Fibroblast of lung (primary cell): ENCODE measurements at regions not wholly inside any gene's neighbourhood (a gene's known extent, or its start where the extent isn't known, plus 50 kb on each side); places are given as distances from the start of the nearest gene placed in this dataset.
"Not testable (repeated sequence)": the region's sequence is repeated elsewhere in the genome, so short reads cannot be mapped to it uniquely, and the experiment has no call there.

Source experiments
- DNase-seq, 2 donors: peaks; one replicate each; pipeline versions ENCODE4 v3.0.0 to v3.0.0-alpha.2; 2010; ENCODE audit warnings: low read depth in 2 of 2
- H2AFZ ChIP-seq: 2 replicates; pipeline ENCODE4 v1.5.1; 2012; ENCODE audit warnings: low read length, control low read depth, inconsistent platforms
- H3K27ac ChIP-seq: 2 replicates; pipeline ENCODE4 v1.5.1; 2011; ENCODE audit warnings: low read length, control low read depth; ENCODE audit not compliant: insufficient read depth
- H3K27me3 ChIP-seq: 2 replicates; pipeline ENCODE4 v1.5.1; 2011; ENCODE audit warnings: mild to moderate bottlenecking, low read length; ENCODE audit not compliant: control insufficient read depth, insufficient read depth
- H3K36me3 ChIP-seq: 2 replicates; pipeline ENCODE4 v1.5.1; 2011; ENCODE audit warnings: low read length; ENCODE audit not compliant: control insufficient read depth, insufficient read depth
- H3K4me1 ChIP-seq: 2 replicates; pipeline ENCODE4 v1.5.1; 2011; ENCODE audit warnings: low read length; ENCODE audit not compliant: control insufficient read depth, insufficient read depth; ENCODE audit errors: extremely low read depth
- H3K4me2 ChIP-seq: 2 replicates; pipeline ENCODE4 v1.5.1; 2011; ENCODE audit warnings: low read length, control low read depth; ENCODE audit not compliant: insufficient read depth; ENCODE audit errors: extremely low read depth
- H3K4me3 ChIP-seq, 4 experiments: fragments of 200-600 bp in 1 of 4; sonication (generic) in 1 of 4; replicated peaks in 1 of 4; 2 replicates each; pipeline ENCODE4 v1.5.1; 2011 to 2016; ENCODE audit warnings: low read length in 4 of 4, low read depth in 3 of 4, mild to moderate bottlenecking in 3 of 4, control low read depth in 2 of 4, inconsistent platforms in 1 of 4, mixed read lengths in 1 of 4; ENCODE audit not compliant: insufficient read depth in 1 of 4; ENCODE audit errors: control extremely low read depth in 1 of 4
- H3K79me2 ChIP-seq: 2 replicates; pipeline ENCODE4 v1.5.1; 2012; ENCODE audit warnings: mild to moderate bottlenecking, low read length, inconsistent platforms; ENCODE audit not compliant: control insufficient read depth, insufficient read depth
- H3K9ac ChIP-seq: 2 replicates; pipeline ENCODE4 v1.5.1; 2011; ENCODE audit warnings: mild to moderate bottlenecking, low read length, control low read depth; ENCODE audit not compliant: insufficient read depth
- H3K9me3 ChIP-seq: 2 replicates; pipeline ENCODE4 v1.5.1; 2012; ENCODE audit warnings: low read depth, low read length; ENCODE audit not compliant: control insufficient read depth, insufficient read depth
- H4K20me1 ChIP-seq: 2 replicates; pipeline ENCODE4 v1.5.1; 2011; ENCODE audit warnings: low read length; ENCODE audit not compliant: control insufficient read depth, insufficient read depth; ENCODE audit errors: extremely low read depth
- CTCF ChIP-seq, 2 donors: IDR thresholded peaks in 1 of 2; conservative IDR thresholded peaks in 1 of 2; 1 replicate in 1 of 2; 2 replicates in 1 of 2; pipeline ENCODE4 v1.5.1; 2011 to 2012; ENCODE audit warnings: low read length in 2 of 2, control low read depth in 1 of 2, inconsistent platforms in 1 of 2, low read depth in 1 of 2, mild to moderate bottlenecking in 1 of 2
- EZH2 ChIP-seq: IDR thresholded peaks from 2 replicates; pipeline ENCODE4 v1.5.1; 2012; ENCODE audit warnings: low read length, control low read depth, mild to moderate bottlenecking; ENCODE audit errors: missing control alignments

- Histone ChIP-seq H3K27me3 (no peaks in the 10 kb centered on the region), H3K4me2 (no peak overlapping the region), H3K4me1 (no peaks in the 10 kb centered on the region), H2AFZ (no peak overlapping the region), H3K9ac (no peak overlapping the region), H3K79me2 (no peaks in the 10 kb centered on the region), H3K4me3 (no peak overlapping the region), H3K27ac (no peak overlapping the region), H4K20me1 (no peaks in the 10 kb centered on the region), H3K9me3 (no peaks in the 10 kb centered on the region), H3K36me3 (no peaks in the 10 kb centered on the region)
- DNase-seq = no peak
- TF ChIP-seq EZH2 = no peak
- TF ChIP-seq CTCF (conservative IDR thresholded peaks at IDR 0.05 in 1 of 2, IDR thresholded peaks at IDR 0.05 in 1 of 2; ENCODE audit: low read depth in 1 of 2, low read length in 2 of 2) = no peak
Measured at GRCh38 chr4:9611101-9611500, 166.9 kb downstream of the DEFB131A start.

GRCh38 chr4:9636411-9636810 is 145.0 kb upstream of the DRD5 start:
- H3K27me3 ChIP-seq, H3K36me3 ChIP-seq, H3K27ac ChIP-seq, H4K20me1 ChIP-seq, H2AFZ ChIP-seq, H3K4me2 ChIP-seq, H3K79me2 ChIP-seq, H3K9me3 ChIP-seq, DNase-seq, H3K9ac ChIP-seq, H3K4me1 ChIP-seq, H3K4me3 ChIP-seq: not testable (repeated sequence)

GRCh38 chr4:9659678-9660077 is 121.8 kb upstream of the DRD5 start:
- H3K4me2 ChIP-seq, H4K20me1 ChIP-seq, H3K4me3 ChIP-seq, H3K27me3 ChIP-seq, H3K9me3 ChIP-seq, H3K4me1 ChIP-seq, H3K36me3 ChIP-seq, H3K79me2 ChIP-seq, H3K9ac ChIP-seq, H2AFZ ChIP-seq, H3K27ac ChIP-seq: not testable (repeated sequence)
- DNase-seq = peak in 1 of 2 donors; percentile 39
- peak; percentile 34 to 47 for TF ChIP-seq CTCF (conservative IDR thresholded peaks at IDR 0.05 in 1 of 2, IDR thresholded peaks at IDR 0.05 in 1 of 2; ENCODE audit: low read depth in 1 of 2, low read length in 2 of 2)

GRCh38 chr4:9660955-9661354 is 120.5 kb upstream of the DRD5 start:
- H3K79me2 ChIP-seq, H3K4me3 ChIP-seq, H3K9ac ChIP-seq, H3K4me1 ChIP-seq, H4K20me1 ChIP-seq, DNase-seq, H3K27ac ChIP-seq, H3K27me3 ChIP-seq, H3K36me3 ChIP-seq, H2AFZ ChIP-seq, H3K4me2 ChIP-seq, H3K9me3 ChIP-seq: not testable (repeated sequence)

- not testable (repeated sequence) for H3K27ac ChIP-seq, H3K9ac ChIP-seq
Measured at GRCh38 chr4:9670725-9671124, 110.7 kb upstream of the DRD5 start.

GRCh38 chr4:9677357-9677756 is 104.1 kb upstream of the DRD5 start:
- not testable (repeated sequence) for H3K9ac ChIP-seq, H3K4me3 ChIP-seq, H4K20me1 ChIP-seq, DNase-seq, H3K4me2 ChIP-seq, H2AFZ ChIP-seq, H3K79me2 ChIP-seq, H3K4me1 ChIP-seq, H3K9me3 ChIP-seq, H3K27me3 ChIP-seq, H3K27ac ChIP-seq, H3K36me3 ChIP-seq

More at GRCh38 chr4:9670725-9671124, 110.7 kb upstream of the DRD5 start:
- H4K20me1 ChIP-seq, H2AFZ ChIP-seq, DNase-seq, H3K36me3 ChIP-seq, H3K4me3 ChIP-seq, H3K4me2 ChIP-seq, H3K79me2 ChIP-seq, H3K4me1 ChIP-seq, H3K27me3 ChIP-seq, H3K9me3 ChIP-seq: not testable (repeated sequence)
